ENCODE measurements at regions not wholly inside any gene's neighbourhood (a gene's known extent, or its start where the extent isn't known, plus 50 kb on each side); places are given as distances from the start of the nearest gene placed in this dataset.

GRCh38 chr3:182575941-182576340, 217.4 kb upstream of the ATP11B start (continued):
- TF ChIP-seq TEAD4 (IDR thresholded peaks at IDR 0.05; ENCODE audit: borderline replicate concordance, insufficient read depth) (no peak), FOXJ3 (CRISPR knock-in tag; IDR thresholded peaks at IDR 0.05) (no peak)

GRCh38 chr3:182583545-182583944, 209.8 kb upstream of the ATP11B start:
- Histone ChIP-seq H3K4me2 (no peak overlapping the region), H2AFZ (ENCODE audit: low read depth) (no peak overlapping the region), H3F3A (replicated peaks; ENCODE audit: insufficient read depth) (no peaks in the 10 kb centered on the region), H3K27ac (ENCODE audit: low read depth in 2 of 2, low read length in 1 of 2) (no peak overlapping the region), H3K4me1 (ENCODE audit: control insufficient read depth in 1 of 2, insufficient read depth in 2 of 2, low read depth in 1 of 2, low read length in 1 of 2) (no peaks in the 10 kb centered on the region), H3K9ac (no peak overlapping the region), H3K36me3 (replicated peaks in 1 of 2; ENCODE audit: control insufficient read depth in 1 of 2, insufficient read depth in 2 of 2, low read length in 1 of 2) (no peaks in the 10 kb centered on the region), H3K27me3 (ENCODE audit: insufficient read depth) (no peaks in the 10 kb centered on the region), H3K4me3 (ENCODE audit: low read depth in 2 of 2, low read length in 1 of 2) (no peak overlapping the region), H3K9me2 (no peaks in the 10 kb centered on the region), H3K9me3 (no peaks in the 10 kb centered on the region), H4K20me1 (ENCODE audit: insufficient read depth) (no peaks in the 10 kb centered on the region), H3K79me2 (ENCODE audit: insufficient read depth) (no peaks in the 10 kb centered on the region)
- POLR2A ChIA-PET = no interaction called here
- TF ChIP-seq YY1 (IDR thresholded peaks at IDR 0.05; ENCODE audit: low read depth) (no peak), USF1 (IDR thresholded peaks at IDR 0.05; ENCODE audit: borderline replicate concordance, low read depth) (no peak), NFIC (IDR thresholded peaks at IDR 0.05; ENCODE audit: borderline replicate concordance) (no peak), RCOR1 (IDR thresholded peaks at IDR 0.05; ENCODE audit: low read length) (no peak), MXI1 (IDR thresholded peaks at IDR 0.05; ENCODE audit: low read depth, low read length) (no peak)
- DNase-seq = no peak
- CTCF ChIA-PET = no interaction called here
- WGBS (ENCODE audit: low lambda C conversion rate) = 40% methylated on average over 4 of the region's 4 CpGs

- no peak overlapping the region for H2AFZ ChIP-seq (ENCODE audit: low read depth)
- H3F3A ChIP-seq (replicated peaks; ENCODE audit: insufficient read depth) = no peaks in the 10 kb centered on the region
- WGBS (ENCODE audit: low lambda C conversion rate) = 76% methylated on average over 2 of the region's 2 CpGs
- TF ChIP-seq CHD2 (IDR thresholded peaks at IDR 0.05; ENCODE audit: low read length, partially characterized antibody) (no peak), CTCF (IDR thresholded peaks at IDR 0.05) (no peak), IRF3 (IDR thresholded peaks at IDR 0.05; ENCODE audit: low read depth, low read length) (no peak), GABPA (IDR thresholded peaks at IDR 0.05; ENCODE audit: low read depth) (no peak), FOSL2 (IDR thresholded peaks at IDR 0.05; ENCODE audit: borderline replicate concordance, low read depth) (no peak), USF1 (IDR thresholded peaks at IDR 0.05; ENCODE audit: borderline replicate concordance, low read depth) (no peak), MAX (IDR thresholded peaks at IDR 0.05; ENCODE audit: low read depth) (no peak), RXRA (IDR thresholded peaks at IDR 0.05; ENCODE audit: borderline replicate concordance, low read depth) (no peak), TCF12 (IDR thresholded peaks at IDR 0.05) (no peak), NRF1 (IDR thresholded peaks at IDR 0.05; ENCODE audit: low read depth, low read length) (no peak), FOXM1 (IDR thresholded peaks at IDR 0.05; ENCODE audit: low read depth) (no peak), MEF2A (IDR thresholded peaks at IDR 0.05; ENCODE audit: borderline replicate concordance, low read depth) (no peak), RCOR1 (IDR thresholded peaks at IDR 0.05; ENCODE audit: low read length) (no peak), TEAD4 (IDR thresholded peaks at IDR 0.05; ENCODE audit: borderline replicate concordance, insufficient read depth) (no peak), EP300 (IDR thresholded peaks at IDR 0.05; ENCODE audit: borderline replicate concordance in 1 of 2, low read depth in 1 of 2, low read length in 1 of 2) (no peak), TAF1 (IDR thresholded peaks at IDR 0.05; ENCODE audit: borderline replicate concordance, low read depth, low read length) (no peak), PBX3 (IDR thresholded peaks at IDR 0.05) (no peak)
Measured at GRCh38 chr3:182585532-182586150, 207.7 kb upstream of the ATP11B start.

More at GRCh38 chr3:182585532-182586150, 207.7 kb upstream of the ATP11B start:
- Histone ChIP-seq H3K79me2 (ENCODE audit: insufficient read depth) (no peaks in the 10 kb centered on the region), H3K9me3 (no peaks in the 10 kb centered on the region), H4K20me1 (ENCODE audit: insufficient read depth) (no peaks in the 10 kb centered on the region), H3K9ac (no peak overlapping the region), H3K4me1 (ENCODE audit: control insufficient read depth in 1 of 2, insufficient read depth in 2 of 2, low read depth in 1 of 2, low read length in 1 of 2) (no peaks in the 10 kb centered on the region), H3K4me2 (no peak overlapping the region), H3K9me2 (no peaks in the 10 kb centered on the region), H3K27ac (ENCODE audit: low read depth in 2 of 2, low read length in 1 of 2) (no peak overlapping the region), H3K27me3 (ENCODE audit: insufficient read depth) (no peaks in the 10 kb centered on the region), H3K36me3 (replicated peaks in 1 of 2; ENCODE audit: control insufficient read depth in 1 of 2, insufficient read depth in 2 of 2, low read length in 1 of 2) (no peaks in the 10 kb centered on the region), H3K4me3 (ENCODE audit: low read depth in 2 of 2, low read length in 1 of 2) (no peak overlapping the region)
- no peak for DNase-seq
- CTCF ChIA-PET = interaction anchor here (0.9 to 1.1 kb wide), 4 partner anchors 8 to 19 kb away, joined by 3 read pairs; no protein-coding TSS in a partner anchor
- POLR2A ChIA-PET = no interaction called here

All from SK-N-SH (cell line).